NK-92 treated with Interleukin-12 subunit alpha and Interleukin-12 subunit beta, amount 100 ng/mL, for 24 hours (cell line): ENCODE measurements at regions not wholly inside any gene's neighbourhood (a gene's known extent, or its start where the extent isn't known, plus 50 kb on each side); places are given as distances from the start of the nearest gene placed in this dataset.
"Not testable (repeated sequence)": the region's sequence is repeated elsewhere in the genome, so short reads cannot be mapped to it uniquely, and the experiment has no call there.

Experiments
- DNase-seq: peaks from one replicate; lab custom pipeline; 2025; lab: John Stamatoyannopoulos, UW

DNA sequence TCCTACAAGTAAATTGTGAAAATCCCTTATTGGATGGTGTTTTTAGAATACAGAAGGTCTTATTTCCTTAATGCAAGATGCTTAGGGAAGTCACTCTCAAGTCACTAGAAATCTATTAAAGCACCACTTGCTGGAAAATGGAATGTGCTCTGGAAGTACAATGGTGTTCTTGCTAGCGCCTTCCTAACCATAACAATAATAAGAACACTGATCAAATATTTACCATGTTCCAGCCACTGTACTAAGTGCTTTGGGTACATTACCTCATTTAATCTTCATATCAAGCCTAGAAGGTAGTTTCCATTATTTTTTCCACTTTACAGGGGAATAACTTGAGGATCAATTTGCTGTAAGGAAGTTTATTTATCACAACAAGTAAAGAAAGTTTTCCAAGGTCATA, 75.1 kb downstream of the FAM72B start:
- not testable (repeated sequence) for DNase-seq

- not testable (repeated sequence) for DNase-seq
These were observed 67.4 kb downstream of the FAM72B start for GRCh38 chr1:121116522-121117297.

- DNase-seq, result not testable (repeated sequence)
These were observed 66.9 kb downstream of the FAM72B start for GRCh38 chr1:121117298-121117611.

GRCh38 chr1:121117622-121118479, 66.3 kb downstream of the FAM72B start:
- DNase-seq, result not testable (repeated sequence)
